DND-41 (cell line): ENCODE measurements at regions not wholly inside any gene's neighbourhood (a gene's known extent, or its start where the extent isn't known, plus 50 kb on each side); places are given as distances from the start of the nearest gene placed in this dataset.

Experiments
- EZH2 ChIP-seq: IDR thresholded peaks from 3 replicates; pipeline ENCODE4 v1.6.1; 2012; ENCODE audit warnings: borderline replicate concordance, low read depth, mild to moderate bottlenecking, moderate library complexity, low read length, inconsistent platforms; ENCODE audit not compliant: severe bottlenecking
- TF ChIP-seq, protein P1 (sequence below): IDR thresholded peaks from 2 replicates; pipeline ENCODE4 v1.5.1; 2012; ENCODE audit warnings: borderline replicate concordance, low read length, moderate library complexity, mild to moderate bottlenecking; ENCODE audit not compliant: poor library complexity, severe bottlenecking; ENCODE audit errors: extremely low read depth

DNA sequence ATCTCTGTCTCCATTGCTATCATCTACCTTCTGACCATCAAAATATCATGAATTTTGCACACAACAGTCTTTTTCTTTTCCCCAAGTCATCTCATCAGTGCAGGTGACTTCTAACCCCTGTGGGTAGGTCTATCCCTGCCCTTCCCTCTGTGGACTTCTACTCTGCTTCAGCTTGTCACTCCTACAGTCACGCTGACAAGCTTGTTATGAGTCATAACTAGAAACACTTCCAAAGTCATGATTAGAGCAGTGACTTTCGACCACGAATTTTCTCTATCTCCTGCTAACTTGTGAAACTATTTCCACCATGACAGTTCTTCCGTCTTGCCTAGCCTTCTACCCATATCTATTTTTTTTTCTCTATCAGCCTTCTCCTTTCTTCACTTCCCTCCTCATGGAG, 343.7 kb upstream of the ARGLU1 start:
- TF ChIP-seq, protein P1, sequence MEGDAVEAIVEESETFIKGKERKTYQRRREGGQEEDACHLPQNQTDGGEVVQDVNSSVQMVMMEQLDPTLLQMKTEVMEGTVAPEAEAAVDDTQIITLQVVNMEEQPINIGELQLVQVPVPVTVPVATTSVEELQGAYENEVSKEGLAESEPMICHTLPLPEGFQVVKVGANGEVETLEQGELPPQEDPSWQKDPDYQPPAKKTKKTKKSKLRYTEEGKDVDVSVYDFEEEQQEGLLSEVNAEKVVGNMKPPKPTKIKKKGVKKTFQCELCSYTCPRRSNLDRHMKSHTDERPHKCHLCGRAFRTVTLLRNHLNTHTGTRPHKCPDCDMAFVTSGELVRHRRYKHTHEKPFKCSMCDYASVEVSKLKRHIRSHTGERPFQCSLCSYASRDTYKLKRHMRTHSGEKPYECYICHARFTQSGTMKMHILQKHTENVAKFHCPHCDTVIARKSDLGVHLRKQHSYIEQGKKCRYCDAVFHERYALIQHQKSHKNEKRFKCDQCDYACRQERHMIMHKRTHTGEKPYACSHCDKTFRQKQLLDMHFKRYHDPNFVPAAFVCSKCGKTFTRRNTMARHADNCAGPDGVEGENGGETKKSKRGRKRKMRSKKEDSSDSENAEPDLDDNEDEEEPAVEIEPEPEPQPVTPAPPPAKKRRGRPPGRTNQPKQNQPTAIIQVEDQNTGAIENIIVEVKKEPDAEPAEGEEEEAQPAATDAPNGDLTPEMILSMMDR: no peak
- no peak for TF ChIP-seq EZH2
